GM21367 (cell line): ENCODE measurements at regions not wholly inside any gene's neighbourhood (a gene's known extent, or its start where the extent isn't known, plus 50 kb on each side); places are given as distances from the start of the nearest gene placed in this dataset.
"Not testable (repeated sequence)": the region's sequence is repeated elsewhere in the genome, so short reads cannot be mapped to it uniquely, and the experiment has no call there.

Experiments used
- ATAC-seq: cut with Tn5 transposase; IDR thresholded peaks from one replicate; pipeline ENCODE4 v1.9.1; 2021; ENCODE audit not compliant: unreplicated experiment

- ATAC-seq = no peak
These were observed 1063.9 kb upstream of the CITED2 start for GRCh38 chr6:140438346-140438735.

GRCh38 chr6:140437619-140438345 lies 1063.3 kb upstream of the CITED2 start:
- no peak for ATAC-seq

- ATAC-seq = no peak
These were observed 1061.8 kb upstream of the CITED2 start for GRCh38 chr6:140436023-140436811.

GRCh38 chr6:140434761-140435160 lies 1060.3 kb upstream of the CITED2 start:
- no peak for ATAC-seq

- no peak for ATAC-seq
These were observed 1058.6 kb upstream of the CITED2 start for GRCh38 chr6:140433072-140433471.

- no peak for ATAC-seq
These were observed 1053.4 kb upstream of the CITED2 start for GRCh38 chr6:140427842-140428241.

- ATAC-seq = no peak
These were observed 1040.6 kb upstream of the CITED2 start for GRCh38 chr6:140414966-140415620.

- no peak for ATAC-seq
These were observed 1028.6 kb upstream of the CITED2 start for GRCh38 chr6:140403020-140403419.

- ATAC-seq = no peak
These were observed 1027.3 kb upstream of the CITED2 start for GRCh38 chr6:140401761-140402160.

GRCh38 chr6:140398076-140398475 lies 1023.6 kb upstream of the CITED2 start:
- no peak for ATAC-seq

GRCh38 chr6:140397106-140397505 lies 1022.7 kb upstream of the CITED2 start:
- ATAC-seq = no peak

GRCh38 chr6:140393665-140394540 lies 1019.5 kb upstream of the CITED2 start:
- no peak for ATAC-seq

GRCh38 chr6:140388815-140389214 lies 1014.4 kb upstream of the CITED2 start:
- no peak for ATAC-seq

- no peak for ATAC-seq
These were observed 1013.8 kb upstream of the CITED2 start for GRCh38 chr6:140388192-140388802.

GRCh38 chr6:140385679-140386078 lies 1011.2 kb upstream of the CITED2 start:
- ATAC-seq = no peak

GRCh38 chr6:140382355-140382754 lies 1007.9 kb upstream of the CITED2 start:
- ATAC-seq = no peak

GRCh38 chr6:140380427-140381218 lies 1006.2 kb upstream of the CITED2 start:
- no peak for ATAC-seq

- no peak for ATAC-seq
These were observed 1005.5 kb upstream of the CITED2 start for GRCh38 chr6:140379919-140380318.

GRCh38 chr6:140376209-140376608 lies 1001.8 kb upstream of the CITED2 start:
- no peak for ATAC-seq

- ATAC-seq = not testable (repeated sequence)
These were observed 999.3 kb upstream of the CITED2 start for GRCh38 chr6:140373728-140374127.
